Body of pancreas (tissue), 4 donors: ENCODE measurements at regions not wholly inside any gene's neighbourhood (a gene's known extent, or its start where the extent isn't known, plus 50 kb on each side); places are given as distances from the start of the nearest gene placed in this dataset.
A peak's percentile ranks its signal among the peaks of the same experiment; 100 is the strongest.

Experiments
- ATAC-seq: fragments of 150-250 bp; one replicate; pipeline ENCODE4 v1.9.1; 2016
- DNase-seq, 4 donors: peaks; one replicate each; pipeline ENCODE4 v3.0.0-alpha.2; 2019
- H3K27ac ChIP-seq, 4 donors: fragments of 200-600 bp; sonication (generic); 1 replicate in 3 of 4; 2 replicates in 1 of 4; pipeline versions ENCODE4 v1.5.1 to v1.6.1; 2016 to 2019; ENCODE audit warnings: mild to moderate bottlenecking in 1 of 4, mixed read lengths in 1 of 4, moderate library complexity in 1 of 4
- H3K27me3 ChIP-seq, 2 donors: fragments of 200-600 bp; sonication (generic); one replicate each; pipeline ENCODE4 v1.6.0; 2016; ENCODE audit warnings: mild to moderate bottlenecking in 1 of 2
- H3K36me3 ChIP-seq, 2 donors: fragments of 200-600 bp; sonication (generic); replicated peaks in 1 of 2; 2 replicates each; pipeline ENCODE4 v1.5.1; 2016; ENCODE audit warnings: low read depth in 2 of 2; ENCODE audit not compliant: insufficient read depth in 1 of 2
- H3K4me1 ChIP-seq: fragments of 200-600 bp; sonication (generic); one replicate; pipeline ENCODE4 v1.6.0; 2016
- H3K4me3 ChIP-seq, 2 donors: fragments of 200-600 bp; sonication (generic); 1 replicate in 1 of 2; 2 replicates in 1 of 2; pipeline ENCODE4 v1.5.1; 2016 to 2019
- H3K9me3 ChIP-seq, 3 donors: fragments of 200-600 bp; sonication (generic); 1 replicate in 2 of 3; 2 replicates in 1 of 3; pipeline ENCODE4 v1.5.1; 2016
- POLR2A ChIP-seq, 3 donors: fragments of 450-650 bp; IDR thresholded peaks; one replicate each; pipeline ENCODE4 v1.6.1; 2016; ENCODE audit warnings: antibody characterized with exemption in 3 of 3, mild to moderate bottlenecking in 2 of 3
- WGBS, 2 donors: methylation state at CpG; one replicate each; pipeline ENCODE4 v1.1.5; 2017; 5-methylcytosine and 5-hydroxymethylcytosine counted together
- intact Hi-C: fragments of 100-400 bp; cut with DNase I; formaldehyde crosslinking; loops from one replicate; pipeline ENCODE4 v1.15.1; 2023
- TF ChIP-seq, protein P1 (sequence below), 7 experiments: fragments of 450-650 bp in 4 of 7; fragments of 200-600 bp in 3 of 7; sonication (generic) in 3 of 7; IDR thresholded peaks; one replicate each; pipeline ENCODE4 v1.5.1; 2016 to 2019; ENCODE audit warnings: antibody characterized with exemption in 7 of 7

DNA sequence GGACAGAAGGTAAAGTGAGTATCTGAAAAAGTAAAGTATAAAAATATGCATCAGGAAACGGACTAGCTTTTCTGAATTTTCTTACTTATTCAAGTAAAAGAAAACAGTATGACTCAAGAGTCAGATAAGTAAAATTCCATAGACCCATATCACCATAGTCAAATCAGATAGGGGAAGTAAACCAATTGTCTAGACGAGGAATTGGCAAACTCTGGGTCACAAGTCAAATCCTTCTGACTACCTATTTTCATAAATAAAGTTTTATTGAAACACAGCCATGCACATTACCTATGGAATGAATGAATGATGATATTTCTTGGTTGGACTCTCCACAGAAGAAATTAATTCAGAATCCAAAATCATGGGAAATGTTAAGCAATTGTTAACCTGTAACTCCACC, 59.1 kb upstream of the TMC1 start:
- no peaks in the 10 kb centered on the region for H3K9me3 ChIP-seq
- H3K36me3 ChIP-seq, result no peaks in the 10 kb centered on the region
- 58 to 59% methylated on average over 2 of the region's 2 CpGs for WGBS, 2 donors
- no peaks in the 10 kb centered on the region for H3K27me3 ChIP-seq
- no peak for DNase-seq
- no peak overlapping the region for H3K27ac ChIP-seq
- TF ChIP-seq, protein P1, sequence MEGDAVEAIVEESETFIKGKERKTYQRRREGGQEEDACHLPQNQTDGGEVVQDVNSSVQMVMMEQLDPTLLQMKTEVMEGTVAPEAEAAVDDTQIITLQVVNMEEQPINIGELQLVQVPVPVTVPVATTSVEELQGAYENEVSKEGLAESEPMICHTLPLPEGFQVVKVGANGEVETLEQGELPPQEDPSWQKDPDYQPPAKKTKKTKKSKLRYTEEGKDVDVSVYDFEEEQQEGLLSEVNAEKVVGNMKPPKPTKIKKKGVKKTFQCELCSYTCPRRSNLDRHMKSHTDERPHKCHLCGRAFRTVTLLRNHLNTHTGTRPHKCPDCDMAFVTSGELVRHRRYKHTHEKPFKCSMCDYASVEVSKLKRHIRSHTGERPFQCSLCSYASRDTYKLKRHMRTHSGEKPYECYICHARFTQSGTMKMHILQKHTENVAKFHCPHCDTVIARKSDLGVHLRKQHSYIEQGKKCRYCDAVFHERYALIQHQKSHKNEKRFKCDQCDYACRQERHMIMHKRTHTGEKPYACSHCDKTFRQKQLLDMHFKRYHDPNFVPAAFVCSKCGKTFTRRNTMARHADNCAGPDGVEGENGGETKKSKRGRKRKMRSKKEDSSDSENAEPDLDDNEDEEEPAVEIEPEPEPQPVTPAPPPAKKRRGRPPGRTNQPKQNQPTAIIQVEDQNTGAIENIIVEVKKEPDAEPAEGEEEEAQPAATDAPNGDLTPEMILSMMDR (IDR thresholded peaks at IDR 0.05), result no peak
- no peak for TF ChIP-seq POLR2A (IDR thresholded peaks at IDR 0.05)
- no peak overlapping the region for H3K4me3 ChIP-seq
- no peak for ATAC-seq
- H3K4me1 ChIP-seq, result peaks cover 44% of the 10 kb centered on the region
- intact Hi-C loops, result no loop called here

DNA sequence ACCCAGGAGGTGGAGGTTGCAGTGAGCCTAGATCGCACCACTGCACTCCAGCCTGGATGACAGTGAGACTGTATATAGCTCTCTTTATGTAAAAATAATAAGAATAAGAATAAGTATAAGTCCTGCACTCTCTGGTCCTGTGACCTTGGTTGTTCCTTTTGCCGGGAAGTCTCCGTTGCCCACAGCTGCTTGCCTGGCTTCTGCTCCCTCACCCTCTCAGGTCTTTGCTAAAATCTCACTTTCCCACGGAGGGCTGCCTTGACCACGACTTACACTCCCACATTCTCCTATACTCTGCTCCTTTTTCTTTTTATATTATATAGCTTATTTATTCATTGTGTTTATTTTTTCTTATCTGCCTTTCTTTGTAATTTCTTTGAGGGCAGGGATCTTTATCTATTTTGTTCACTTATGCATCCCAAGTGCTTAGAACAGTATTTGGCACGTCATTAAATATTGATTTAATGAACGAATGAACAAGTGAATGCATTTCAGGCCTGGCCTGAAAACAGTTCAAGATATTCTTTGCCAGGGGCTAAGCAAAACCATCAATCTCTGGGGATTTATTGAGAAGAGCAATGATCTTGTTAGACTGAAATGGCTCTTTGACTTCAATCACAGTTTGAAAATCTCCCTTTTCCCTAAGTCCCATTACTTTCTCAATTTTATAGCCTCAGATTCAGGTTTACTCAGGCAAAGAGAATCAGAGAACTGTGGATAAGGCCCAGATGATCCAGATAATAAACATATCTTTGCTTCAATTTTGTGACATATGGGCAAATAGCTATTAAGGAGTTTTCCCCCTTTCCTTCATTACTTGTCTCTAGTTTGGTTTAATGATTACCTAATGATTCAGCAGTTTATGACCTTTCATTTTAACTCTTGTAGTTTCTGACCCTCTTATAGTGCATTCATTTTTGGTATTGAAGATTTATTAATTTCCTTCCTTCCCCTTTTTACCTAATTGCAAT, 60.8 kb upstream of the TMC1 start:
- WGBS, 2 donors, result 41 to 42% methylated on average over 7 of the region's 7 CpGs
- intact Hi-C loops, result no loop called here
- peak; percentile 73 for ATAC-seq
- Histone ChIP-seq H3K4me1 (peaks cover 59% of the 10 kb centered on the region), H3K36me3 (no peaks in the 10 kb centered on the region), H3K4me3 (no peak overlapping the region), H3K27me3 (no peaks in the 10 kb centered on the region), H3K27ac (peak overlapping the region; percentile 66 to 81 (median 76)), H3K9me3 (no peaks in the 10 kb centered on the region)
- DNase-seq, result peak; percentile 54 to 72 (median 64)
- no peak for TF ChIP-seq POLR2A (IDR thresholded peaks at IDR 0.05)
- TF ChIP-seq, protein P1 (IDR thresholded peaks at IDR 0.05), result no peak

DNA sequence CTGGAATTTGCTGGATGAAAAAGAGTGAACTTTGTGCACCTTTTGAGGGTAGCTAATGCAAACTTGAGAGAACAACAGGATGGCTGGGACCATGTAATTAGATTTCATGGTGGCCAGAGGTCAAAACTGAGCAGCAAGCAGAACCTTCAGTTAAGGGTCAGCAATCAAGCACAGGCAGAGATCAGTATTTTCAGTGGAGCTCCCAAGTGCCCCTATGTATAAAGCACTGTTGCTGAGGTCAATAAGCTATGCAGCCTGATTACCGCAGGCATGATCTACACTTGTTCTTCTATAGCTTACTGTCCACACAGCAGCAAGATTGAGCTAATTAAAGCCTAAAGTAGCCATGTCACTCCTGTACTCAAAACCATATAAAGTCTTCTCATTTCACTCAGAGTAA, 62.1 kb upstream of the TMC1 start:
- 78 to 83% methylated on average over 1 of the region's 1 CpG for WGBS, 2 donors
- ATAC-seq, result no peak
- TF ChIP-seq, protein P1 (IDR thresholded peaks at IDR 0.05), result no peak
- no peak for TF ChIP-seq POLR2A (IDR thresholded peaks at IDR 0.05)
- no peak overlapping the region for H3K4me3 ChIP-seq
- DNase-seq, result no peak
- intact Hi-C loops, result no loop called here
- H3K27ac ChIP-seq, result peak overlapping the region; percentile 52 to 81 (median 71)
- H3K27me3 ChIP-seq, result no peaks in the 10 kb centered on the region
- H3K36me3 ChIP-seq, result no peaks in the 10 kb centered on the region
- no peaks in the 10 kb centered on the region for H3K9me3 ChIP-seq
- peaks cover 72% of the 10 kb centered on the region for H3K4me1 ChIP-seq

- intact Hi-C loops, result no loop called here
- peak; percentile 73 for ATAC-seq
Observed at GRCh38 chr9:72458153-72458552, 63.3 kb upstream of the TMC1 start.

More at GRCh38 chr9:72458153-72458552, 63.3 kb upstream of the TMC1 start:
- DNase-seq, result no peak
- Histone ChIP-seq H3K27ac (peak overlapping the region; percentile 66 to 81 (median 74)), H3K9me3 (no peaks in the 10 kb centered on the region), H3K4me3 (no peak overlapping the region), H3K36me3 (no peaks in the 10 kb centered on the region), H3K27me3 (no peaks in the 10 kb centered on the region), H3K4me1 (peaks cover 78% of the 10 kb centered on the region)
- TF ChIP-seq, protein P1 (IDR thresholded peaks at IDR 0.05), result no peak
- TF ChIP-seq POLR2A (IDR thresholded peaks at IDR 0.05), result no peak
